GM12892 (cell line): ENCODE measurements at regions not wholly inside any gene's neighbourhood (a gene's known extent, or its start where the extent isn't known, plus 50 kb on each side); places are given as distances from the start of the nearest gene placed in this dataset.

ENCODE experiments used
- POLR2A ChIP-seq: IDR thresholded peaks from 2 replicates; pipeline ENCODE4 v1.6.1; 2011; ENCODE audit warnings: low read depth, low read length, control low read depth
- TAF1 ChIP-seq: IDR thresholded peaks from 2 replicates; pipeline ENCODE4 v1.6.1; 2011; ENCODE audit warnings: low read depth, mild to moderate bottlenecking, control low read depth, low read length, borderline replicate concordance

GRCh38 chr6:14934844-14935243, 311.0 kb upstream of the JARID2 start:
- TF ChIP-seq POLR2A (no peak), TAF1 (no peak)
